22Rv1 (cell line): ENCODE measurements at regions not wholly inside any gene's neighbourhood (a gene's known extent, or its start where the extent isn't known, plus 50 kb on each side); places are given as distances from the start of the nearest gene placed in this dataset.

Experiments used
- ZFX ChIP-seq: fragments of 450-650 bp; IDR thresholded peaks from 2 replicates; pipeline ENCODE4 v1.6.1; 2017; ENCODE audit warnings: antibody characterized with exemption, borderline replicate concordance
- TF ChIP-seq, protein P1 (sequence below): fragments of 450-650 bp; IDR thresholded peaks from 2 replicates; pipeline ENCODE4 v1.5.1; 2017; ENCODE audit warnings: mild to moderate bottlenecking

DNA sequence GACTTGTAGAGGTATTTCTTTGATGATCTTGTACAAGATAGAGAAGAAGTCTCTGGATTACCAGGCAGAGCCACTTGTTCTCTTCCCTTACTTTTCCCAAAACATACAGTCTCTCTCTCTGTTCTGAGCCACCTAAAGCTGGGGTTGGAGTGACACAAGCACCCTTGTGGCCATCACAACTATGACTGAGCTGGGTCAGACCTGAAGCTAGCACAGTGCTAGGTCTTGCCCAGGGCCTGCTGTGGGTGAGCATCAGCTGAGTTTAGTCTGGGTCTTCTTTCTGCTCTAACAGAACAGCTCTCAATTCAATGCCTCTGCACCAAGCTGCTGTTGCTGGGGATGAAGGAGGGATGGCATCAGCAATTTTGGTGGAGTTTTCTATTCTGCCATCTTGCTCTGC, 110.2 kb downstream of the HTR1B start:
- TF ChIP-seq, protein P1, sequence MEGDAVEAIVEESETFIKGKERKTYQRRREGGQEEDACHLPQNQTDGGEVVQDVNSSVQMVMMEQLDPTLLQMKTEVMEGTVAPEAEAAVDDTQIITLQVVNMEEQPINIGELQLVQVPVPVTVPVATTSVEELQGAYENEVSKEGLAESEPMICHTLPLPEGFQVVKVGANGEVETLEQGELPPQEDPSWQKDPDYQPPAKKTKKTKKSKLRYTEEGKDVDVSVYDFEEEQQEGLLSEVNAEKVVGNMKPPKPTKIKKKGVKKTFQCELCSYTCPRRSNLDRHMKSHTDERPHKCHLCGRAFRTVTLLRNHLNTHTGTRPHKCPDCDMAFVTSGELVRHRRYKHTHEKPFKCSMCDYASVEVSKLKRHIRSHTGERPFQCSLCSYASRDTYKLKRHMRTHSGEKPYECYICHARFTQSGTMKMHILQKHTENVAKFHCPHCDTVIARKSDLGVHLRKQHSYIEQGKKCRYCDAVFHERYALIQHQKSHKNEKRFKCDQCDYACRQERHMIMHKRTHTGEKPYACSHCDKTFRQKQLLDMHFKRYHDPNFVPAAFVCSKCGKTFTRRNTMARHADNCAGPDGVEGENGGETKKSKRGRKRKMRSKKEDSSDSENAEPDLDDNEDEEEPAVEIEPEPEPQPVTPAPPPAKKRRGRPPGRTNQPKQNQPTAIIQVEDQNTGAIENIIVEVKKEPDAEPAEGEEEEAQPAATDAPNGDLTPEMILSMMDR = no peak
- TF ChIP-seq ZFX = no peak
